Inferior parietal cortex (tissue), 1 donor: ENCODE measurements at regions not wholly inside any gene's neighbourhood (a gene's known extent, or its start where the extent isn't known, plus 50 kb on each side); places are given as distances from the start of the nearest gene placed in this dataset.
A peak's percentile ranks its signal among the peaks of the same experiment; 100 is the strongest.

Experiments used
- DNase-seq: peaks from one replicate; pipeline ENCODE4 v3.0.0-alpha.2; 2016; ENCODE audit errors: extremely low spot score

DNA sequence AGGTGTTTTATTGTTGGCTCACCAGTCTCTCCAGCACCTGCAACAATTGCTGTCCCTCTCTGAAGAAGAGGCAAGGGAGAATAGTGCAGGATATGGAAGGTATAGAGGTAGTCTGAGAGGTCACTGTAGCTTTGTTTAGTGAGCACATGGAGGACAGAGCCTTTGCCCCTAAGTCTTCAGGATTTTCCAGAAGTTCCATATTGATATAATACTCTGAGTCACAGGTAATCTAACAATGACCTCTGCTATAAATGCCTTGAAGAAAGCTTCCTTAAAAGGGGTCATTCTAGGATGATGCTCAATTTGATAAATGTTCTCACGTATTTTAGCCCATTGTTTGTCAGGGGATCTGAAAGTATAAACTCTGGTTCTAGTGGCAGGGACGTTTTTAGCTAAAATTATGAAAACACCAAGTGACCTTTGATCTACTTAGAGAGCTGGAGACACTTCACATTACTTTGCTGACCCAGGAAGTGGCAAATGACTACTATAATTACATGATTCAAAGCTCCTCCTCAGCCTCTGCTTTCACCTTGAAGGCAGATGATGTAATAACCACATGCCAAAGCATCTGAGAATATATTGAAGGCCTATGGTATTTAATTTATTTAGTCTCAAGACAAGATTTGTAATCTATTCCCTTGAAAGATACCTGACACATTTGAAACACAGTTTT lies 366.9 kb upstream of the NUDT12 start:
- DNase-seq: no peak

DNA sequence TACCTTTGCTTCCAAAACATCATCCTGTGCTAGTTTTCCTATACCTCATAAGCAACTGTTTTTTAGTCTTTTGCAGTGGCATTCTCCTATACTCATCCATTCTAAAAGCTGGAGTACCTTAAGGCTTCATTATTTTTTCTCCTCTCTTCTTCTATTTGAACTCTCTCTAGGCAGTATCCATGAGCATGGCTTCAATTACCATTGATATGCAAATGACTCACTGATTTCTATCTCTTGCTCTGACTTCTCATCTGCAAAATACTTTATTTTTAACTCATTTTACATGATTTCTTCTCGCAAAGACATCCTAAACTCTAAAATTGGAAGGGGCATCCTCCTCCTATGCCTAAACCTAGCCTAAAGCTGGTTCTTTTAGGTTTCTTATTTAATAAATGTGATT lies 365.1 kb upstream of the NUDT12 start:
- DNase-seq: no peak

DNA sequence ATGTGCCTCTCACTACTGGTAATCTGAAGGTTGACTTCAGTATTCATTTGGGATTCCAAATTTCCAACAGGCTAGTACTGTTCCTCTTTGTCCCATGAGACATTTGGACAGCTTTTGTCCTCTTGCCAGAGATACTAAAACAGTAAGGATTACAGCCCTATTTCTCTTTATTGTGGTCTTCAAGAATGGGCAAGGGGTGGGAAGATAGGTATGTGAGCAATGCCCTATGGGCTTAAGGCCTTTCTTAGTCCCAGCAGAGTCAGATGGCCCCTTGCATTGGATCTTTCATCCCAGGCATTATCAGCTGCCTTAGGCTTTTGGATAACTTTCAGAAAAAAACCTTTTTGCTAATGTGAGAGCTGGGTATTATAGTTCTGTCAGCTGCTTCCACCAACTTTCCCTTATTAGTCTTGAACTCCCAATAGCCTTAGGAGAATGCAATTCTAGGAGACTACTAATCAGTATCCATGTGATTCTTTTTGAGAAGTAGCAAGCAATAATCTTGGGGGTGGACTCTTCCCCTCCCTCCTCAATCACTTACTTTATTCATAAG lies 361.1 kb upstream of the NUDT12 start:
- no peak for DNase-seq

DNA sequence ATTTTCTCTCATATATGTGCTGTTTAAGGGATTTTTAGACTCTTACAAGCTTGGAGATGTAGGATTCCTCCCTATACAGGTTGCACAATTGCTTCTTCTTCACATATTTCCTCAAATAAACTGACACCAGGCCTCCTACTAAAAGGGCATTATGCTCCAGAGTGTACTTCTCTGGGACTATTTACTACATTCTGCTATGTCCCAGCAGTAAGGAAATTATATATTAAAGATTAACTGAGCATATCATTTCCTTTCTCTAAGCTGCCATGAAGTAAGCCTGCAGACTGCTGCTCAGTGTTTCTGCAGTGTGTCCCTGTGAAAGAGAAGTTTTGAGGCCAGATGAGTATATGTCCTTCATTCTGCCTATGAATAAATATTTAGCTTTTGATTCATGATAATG lies 356.9 kb upstream of the NUDT12 start:
- no peak for DNase-seq

DNA sequence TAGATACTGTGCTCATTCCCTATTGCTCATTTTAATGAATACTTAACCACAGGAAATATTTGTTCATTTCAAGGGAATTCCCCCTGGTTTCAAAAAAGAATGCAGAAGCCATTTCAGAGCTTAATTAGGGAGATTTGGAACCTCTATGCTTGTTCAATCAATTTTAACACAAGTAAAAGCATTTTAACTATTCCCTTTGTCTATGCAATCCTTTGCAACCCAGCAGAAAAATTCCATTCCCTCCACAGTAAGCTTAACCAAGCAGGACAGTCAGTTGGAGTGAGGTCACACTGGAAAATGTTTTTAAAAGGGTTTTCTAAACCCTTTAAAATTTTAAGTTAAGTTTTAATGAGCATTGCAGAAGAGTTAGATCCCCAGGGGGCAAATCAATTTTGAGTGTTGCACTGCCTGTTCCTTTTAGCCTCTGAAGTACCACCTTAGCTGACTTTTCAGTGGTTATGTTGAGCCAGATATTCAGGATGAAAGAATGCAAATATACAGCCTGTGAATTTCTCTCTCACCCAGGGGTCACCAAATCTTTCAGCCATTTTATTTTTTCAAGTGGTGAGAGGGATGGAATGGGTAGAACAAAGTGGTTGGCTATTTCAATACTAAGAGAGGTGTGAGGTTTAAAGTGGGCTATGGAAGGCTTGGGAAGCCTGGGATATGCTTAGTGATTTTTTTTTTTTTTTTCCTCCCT lies 356.2 kb upstream of the NUDT12 start:
- no peak for DNase-seq

DNA sequence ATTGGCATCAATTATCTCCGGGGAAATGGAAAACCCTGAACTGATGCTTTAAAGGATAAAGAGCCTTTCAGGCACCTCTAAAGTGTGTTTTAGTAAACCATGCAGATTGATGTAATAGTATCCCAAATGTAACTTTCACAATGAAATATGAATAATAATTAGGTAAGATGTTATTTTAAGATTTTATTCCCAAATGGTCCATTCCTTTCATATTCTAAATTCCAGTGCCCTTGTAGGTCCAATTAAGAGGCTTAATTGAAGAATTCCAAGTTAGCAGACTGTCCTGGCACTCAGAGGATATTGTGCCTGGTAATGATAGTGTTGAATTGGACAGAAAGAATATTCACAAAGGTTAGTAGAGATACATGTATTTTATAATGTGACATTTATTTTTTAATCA lies 352.5 kb upstream of the NUDT12 start:
- DNase-seq: no peak

DNA sequence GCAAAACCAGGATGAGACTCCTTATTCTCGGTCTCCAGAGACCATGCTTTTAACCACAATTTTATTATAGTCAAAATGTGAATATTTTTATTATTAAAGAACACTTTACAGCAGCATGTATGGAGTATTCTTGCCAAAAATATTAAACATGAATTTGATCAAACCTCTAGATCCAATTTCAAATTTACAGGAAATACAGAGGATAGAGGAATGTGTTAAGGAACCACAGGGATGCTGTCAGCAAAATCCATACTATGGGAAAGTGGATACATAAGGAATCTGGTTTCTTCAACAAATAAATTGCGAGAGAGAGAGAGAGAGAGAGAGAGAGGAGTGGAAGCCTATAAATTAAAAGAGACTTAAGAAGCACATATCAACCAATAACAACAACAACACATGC lies 348.2 kb upstream of the NUDT12 start:
- no peak for DNase-seq

DNA sequence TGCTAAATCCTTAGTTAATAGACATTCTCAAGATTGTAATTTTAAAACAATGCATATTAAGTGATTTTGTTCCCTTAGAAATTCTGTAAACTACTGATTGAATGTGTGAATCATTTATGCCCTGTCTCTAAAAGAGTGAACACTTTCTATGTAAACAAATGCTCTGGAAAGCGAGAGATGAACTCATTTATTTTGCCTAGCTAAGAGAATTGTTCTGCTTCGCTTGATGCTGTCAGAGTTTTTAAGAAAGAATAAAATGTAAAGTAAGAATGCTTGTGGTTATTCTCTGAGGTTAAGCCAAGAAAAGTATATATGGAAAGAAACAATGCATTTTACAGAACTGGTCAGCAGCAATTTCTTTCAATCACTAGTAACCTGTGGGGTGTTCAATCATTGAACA lies 347.4 kb upstream of the NUDT12 start:
- no peak for DNase-seq

DNA sequence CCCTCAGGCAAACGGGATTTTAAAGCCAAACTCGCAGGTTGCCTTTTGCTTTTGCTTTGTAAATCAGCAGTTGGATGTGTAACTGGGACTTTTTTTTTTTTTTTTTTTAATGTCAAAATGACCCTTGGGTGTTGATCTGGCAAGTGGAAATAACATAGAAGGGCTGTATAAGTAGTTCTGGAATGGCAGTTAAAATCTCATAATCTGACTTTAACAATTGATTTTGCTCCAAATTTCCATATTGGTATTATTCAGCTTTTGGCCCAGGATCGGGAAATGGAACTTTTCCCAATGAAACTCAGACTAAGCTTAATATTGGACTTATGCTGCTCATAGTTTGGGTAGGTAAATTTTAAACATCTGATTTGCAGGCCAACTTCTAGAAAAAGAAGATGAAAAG lies 346.8 kb upstream of the NUDT12 start:
- no peak for DNase-seq

DNA sequence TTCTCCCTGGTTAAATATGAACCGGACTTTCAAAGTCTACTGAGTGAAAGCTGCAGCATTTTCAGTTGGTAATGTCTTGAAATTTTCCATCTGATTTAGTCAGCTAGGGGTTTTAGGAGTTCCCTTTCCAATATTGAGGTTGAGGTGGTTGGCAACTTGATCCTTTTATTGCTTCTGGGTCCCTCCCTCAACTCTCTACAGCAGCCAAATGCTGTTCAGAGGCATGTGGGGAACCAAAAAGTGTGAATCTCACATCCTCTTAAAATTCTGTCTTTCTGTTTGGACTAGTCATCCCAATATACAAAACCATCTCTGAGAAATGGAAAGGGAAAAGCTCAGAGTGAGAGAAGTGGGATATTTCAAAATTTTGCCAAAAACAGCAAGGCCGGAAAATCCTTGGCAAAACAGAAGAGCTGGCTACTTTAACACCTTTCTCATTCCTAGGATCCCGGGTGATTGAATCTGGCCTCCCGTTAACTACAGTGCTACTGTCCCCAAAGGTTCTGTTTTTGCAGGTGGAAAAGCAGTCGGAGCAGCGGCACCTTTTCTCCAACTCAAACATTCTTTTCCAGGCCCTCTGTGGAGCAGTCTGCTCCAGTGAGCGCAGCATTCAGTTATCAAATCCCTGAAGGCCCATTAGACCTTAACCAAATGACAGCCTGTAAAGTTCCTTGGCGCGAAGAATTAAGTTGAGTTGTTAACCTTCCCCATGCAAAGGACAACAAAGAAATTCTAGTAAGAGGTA lies 345.9 kb upstream of the NUDT12 start:
- DNase-seq: no peak

DNA sequence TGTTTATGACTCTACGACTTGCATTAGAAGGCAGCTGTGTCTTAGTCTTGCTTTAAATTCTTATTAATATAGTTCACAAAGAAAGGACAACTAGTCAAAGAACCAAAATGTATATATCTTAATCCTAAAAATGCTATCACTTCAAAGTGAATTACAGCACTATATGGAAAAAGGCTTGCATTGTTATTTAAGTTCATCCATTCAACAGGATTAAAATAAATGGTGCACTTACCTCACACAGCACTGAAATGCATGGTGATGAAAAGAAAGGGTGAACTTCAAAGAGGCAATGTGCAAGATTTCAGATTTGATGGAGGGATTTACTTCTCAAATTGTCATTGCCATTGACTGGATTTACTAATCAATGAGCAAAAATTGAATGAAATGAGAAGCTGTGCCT lies 344.4 kb upstream of the NUDT12 start:
- no peak for DNase-seq

DNA sequence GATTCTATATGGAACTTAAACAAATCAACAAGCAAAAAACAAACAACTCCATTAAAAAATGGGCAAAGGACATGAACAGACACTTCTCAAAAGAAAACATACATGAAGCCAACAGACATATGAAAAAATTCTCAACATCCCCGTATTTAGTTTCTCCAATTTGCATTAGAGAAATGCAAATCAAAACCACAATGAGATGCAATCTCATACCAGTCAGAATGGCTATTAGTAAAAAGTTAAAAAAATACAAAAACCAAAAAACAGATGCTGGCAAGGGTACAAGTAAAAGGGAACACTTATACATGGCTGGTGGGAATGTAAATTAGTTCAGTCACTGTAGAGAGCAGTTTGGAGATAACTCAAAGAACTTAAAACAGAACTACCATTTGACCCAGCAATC lies 342.1 kb upstream of the NUDT12 start:
- DNase-seq: no peak

DNA sequence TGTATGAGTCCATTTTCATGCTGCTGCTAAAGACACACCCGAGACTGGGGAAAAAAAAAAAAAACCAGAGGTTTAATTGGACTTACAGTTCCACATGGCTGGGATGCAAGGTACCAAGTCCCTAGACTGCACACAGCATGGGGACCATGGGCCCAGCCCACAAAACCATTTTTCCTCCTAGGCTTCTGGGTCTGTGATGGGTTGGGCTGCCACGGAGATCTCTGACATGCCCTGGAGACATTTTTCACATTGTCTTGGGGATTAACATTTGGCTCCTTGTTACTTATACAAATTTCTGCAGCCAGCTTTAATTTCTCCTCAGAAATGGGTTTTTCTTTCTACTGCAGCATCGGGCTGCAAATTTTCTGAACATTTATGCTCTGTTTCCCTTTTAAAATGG lies 340.3 kb upstream of the NUDT12 start:
- DNase-seq: no peak

DNA sequence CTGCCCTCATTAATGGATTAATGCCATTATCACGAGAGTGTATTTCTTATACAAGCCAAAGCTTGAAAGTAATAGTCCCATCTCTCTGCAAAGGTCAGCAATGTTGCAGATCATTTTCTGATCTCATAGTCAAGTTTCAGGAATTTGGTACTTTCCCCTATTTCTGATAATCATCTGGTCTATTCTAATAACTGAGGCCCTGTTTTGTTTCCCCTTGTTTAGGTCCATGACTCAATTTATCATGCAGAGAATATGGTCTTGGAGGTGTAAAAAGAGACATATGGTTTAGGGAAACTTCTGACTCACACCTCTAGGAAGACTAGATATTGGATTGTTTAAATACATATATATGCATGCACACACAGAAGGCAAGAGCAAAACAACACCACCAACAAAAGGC lies 339.3 kb upstream of the NUDT12 start:
- no peak for DNase-seq

DNA sequence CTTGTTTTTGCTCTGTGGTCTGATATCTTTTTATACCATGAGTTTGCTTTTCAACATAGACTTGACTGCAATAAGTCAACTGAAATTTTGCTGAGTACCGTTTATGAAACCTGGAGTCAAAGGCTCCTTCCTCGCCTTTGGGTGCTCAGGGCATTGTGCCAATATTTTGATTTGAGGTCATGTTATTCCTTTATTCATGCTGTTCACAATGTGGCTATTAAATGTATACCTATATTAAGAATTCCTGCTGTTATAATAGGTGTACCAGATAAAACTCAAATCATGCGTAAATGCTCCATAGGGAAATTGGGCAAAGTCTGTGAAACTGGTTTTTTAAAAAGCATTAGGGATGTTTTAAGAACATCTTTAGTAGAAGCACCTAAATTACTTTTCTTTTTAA lies 334.0 kb upstream of the NUDT12 start:
- DNase-seq: no peak

DNA sequence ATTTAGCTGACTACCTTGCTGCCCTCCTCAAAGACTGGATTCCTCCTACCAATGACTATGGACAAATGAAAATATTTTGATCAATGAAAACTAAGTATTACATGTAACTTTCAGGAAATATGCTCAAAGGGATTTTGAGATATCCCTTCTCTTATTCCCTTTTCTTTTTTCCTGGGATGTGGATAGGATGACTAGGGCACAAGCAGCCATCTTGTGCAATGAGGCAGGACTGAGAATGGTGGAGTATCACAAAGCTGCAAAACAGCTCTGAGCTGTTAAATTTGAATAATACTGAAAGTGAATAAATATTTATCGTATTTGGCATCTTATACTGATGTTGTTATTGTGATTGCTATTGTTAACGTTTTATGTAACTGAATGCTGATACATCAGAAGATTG lies 333.1 kb upstream of the NUDT12 start:
- no peak for DNase-seq

DNA sequence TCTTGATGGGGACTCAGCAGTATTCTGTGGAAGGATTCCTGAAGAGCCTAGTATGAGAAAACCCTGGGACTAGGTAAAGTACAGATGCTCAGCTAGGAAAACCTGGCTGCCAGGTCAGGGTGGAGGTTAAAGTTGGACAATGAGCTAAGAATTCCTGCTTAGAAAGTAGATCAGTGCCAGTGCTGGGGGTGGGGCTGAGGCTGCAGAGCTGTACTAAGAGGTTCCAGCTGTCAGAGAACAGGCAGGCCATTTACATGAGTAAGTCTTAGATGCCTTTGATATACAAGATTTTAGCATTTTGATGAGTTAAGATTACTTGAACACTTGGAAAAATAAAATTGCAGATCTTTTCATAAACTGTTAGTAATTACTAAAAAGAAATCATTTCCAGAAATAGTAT lies 332.3 kb upstream of the NUDT12 start:
- DNase-seq: peak; percentile 32

DNA sequence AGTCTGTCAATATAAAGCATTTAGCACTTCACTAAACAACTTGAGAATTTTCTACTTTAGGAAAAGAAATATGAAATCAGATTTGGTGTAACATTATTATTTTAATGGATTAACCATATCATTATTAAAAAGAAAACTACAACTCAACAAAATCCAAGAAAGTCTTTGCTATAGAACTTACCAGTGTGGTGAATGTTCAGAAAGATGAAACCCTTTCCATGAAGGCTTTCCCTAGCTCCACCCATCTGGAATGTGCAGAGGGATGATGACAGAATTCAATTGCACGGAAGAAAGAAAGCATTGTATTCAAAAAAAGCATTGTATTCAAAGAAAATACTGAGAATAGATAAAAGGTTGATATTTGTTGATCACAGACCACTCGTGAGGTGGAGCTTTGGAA lies 328.6 kb upstream of the NUDT12 start:
- peak; percentile 74 for DNase-seq

DNA sequence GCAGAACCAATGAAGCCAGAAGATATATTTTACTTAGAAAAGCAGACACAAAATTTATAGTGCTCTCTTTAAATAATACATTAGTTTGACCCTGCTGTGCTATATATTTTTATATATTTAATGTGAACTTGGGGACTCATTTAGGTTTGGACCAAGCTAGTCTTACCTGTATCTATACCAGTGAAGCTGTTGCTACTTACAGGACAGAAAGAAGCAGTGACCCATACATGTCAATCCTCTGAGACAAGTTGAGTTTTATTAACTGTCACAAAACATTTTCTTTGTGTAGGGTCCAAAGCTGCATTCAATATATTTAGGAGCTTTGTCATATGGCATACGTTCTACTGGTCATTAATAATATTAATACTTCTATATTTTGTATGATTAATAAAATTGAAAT lies 327.7 kb upstream of the NUDT12 start:
- DNase-seq: no peak

DNA sequence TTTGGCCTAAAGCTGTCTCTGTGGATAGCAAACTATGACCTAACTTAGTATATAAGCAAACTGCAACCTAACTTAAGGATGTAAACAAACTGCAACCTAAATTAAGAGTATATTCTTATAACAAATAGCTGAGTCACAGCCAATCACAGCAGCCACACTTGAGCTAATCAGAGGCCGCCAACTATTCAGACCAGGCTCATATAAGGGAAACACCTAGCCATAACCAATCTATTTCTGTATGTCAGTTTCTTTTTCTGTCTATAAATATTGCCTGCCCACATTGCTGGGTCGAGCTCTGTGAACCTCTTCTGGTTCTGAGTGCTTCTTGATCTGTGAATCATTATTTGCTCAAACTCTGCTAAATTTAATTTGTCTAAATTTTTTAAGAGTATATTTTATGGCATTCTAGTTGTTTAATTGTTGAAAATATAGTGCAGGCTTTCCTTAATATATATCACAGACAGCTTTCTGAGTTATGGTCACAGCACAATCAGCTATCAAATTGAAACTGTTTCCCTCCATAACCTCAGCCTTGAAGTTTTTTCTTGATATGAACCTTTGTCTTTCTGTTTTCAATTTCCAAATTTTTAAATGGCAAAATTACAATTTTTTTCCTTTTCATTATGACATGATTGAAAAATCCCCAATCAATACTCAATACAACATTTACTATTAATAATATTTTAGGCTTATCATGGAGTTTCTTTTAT lies 327.1 kb upstream of the NUDT12 start:
- DNase-seq: no peak

DNA sequence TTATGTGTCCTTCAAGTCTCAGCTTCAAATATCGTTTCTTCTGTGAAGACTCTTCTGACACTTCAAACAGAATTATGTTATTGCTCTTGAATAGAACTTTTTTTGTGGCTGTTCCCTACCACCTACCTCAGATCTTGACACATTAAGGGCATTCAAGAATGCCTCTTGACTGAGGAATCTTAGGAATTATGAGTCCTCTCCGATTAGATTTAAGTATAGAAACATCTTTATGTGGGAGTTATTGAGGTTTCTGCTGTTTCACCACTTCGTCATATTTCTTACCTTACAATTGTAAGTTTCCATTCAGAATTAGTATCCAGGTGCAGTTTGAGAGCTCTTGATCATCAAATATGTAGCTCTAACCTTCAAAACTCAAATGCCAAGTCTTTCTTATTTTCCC lies 324.2 kb upstream of the NUDT12 start:
- no peak for DNase-seq

DNA sequence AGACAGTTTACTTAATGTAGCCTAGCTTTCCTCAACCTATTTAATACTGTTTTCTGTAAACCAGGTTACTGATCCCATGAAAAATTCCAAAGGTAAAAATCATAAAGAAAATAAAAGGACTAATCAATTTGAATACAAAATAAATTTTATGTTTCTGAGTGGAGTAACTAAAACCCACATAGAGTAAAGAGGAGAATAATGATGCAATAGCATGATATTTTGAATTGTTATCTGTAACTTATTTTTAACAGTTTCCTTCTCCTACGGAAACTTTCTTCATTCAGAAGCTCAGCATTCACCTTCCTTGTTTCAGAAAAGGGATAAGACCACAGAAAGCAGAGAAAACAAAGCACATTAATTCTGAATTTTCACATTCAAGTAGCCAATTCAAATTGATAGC lies 320.6 kb upstream of the NUDT12 start:
- no peak for DNase-seq
